GM12878 (cell line): ENCODE measurements at regions not wholly inside any gene's neighbourhood (a gene's known extent, or its start where the extent isn't known, plus 50 kb on each side); places are given as distances from the start of the nearest gene placed in this dataset.
"Not testable (repeated sequence)": the region's sequence is repeated elsewhere in the genome, so short reads cannot be mapped to it uniquely, and the experiment has no call there.

ENCODE experiments used
- CHD4 ChIP-seq: fragments of 200-600 bp; sonication (generic); IDR thresholded peaks from 2 replicates; pipeline ENCODE4 v1.6.1; 2016; ENCODE audit warnings: mild to moderate bottlenecking
- EP300 ChIP-seq, 2 experiments: fragments of 150-350 bp in 1 of 2; IDR thresholded peaks; 2 replicates each; pipeline ENCODE4 v1.6.1; 2011 to 2012; ENCODE audit warnings: low read depth in 2 of 2, low read length in 2 of 2, borderline replicate concordance in 1 of 2, improper control_type of control experiment in 1 of 2, inconsistent platforms in 1 of 2; ENCODE audit not compliant: control insufficient read depth in 1 of 2
- NFYB ChIP-seq: IDR thresholded peaks from 2 replicates; pipeline ENCODE4 v1.6.1; 2011; ENCODE audit warnings: low read depth, mild to moderate bottlenecking, low read length, improper control_type of control experiment, moderate library complexity; ENCODE audit not compliant: insufficient read depth
- RB1 ChIP-seq: fragments of 450-650 bp; formaldehyde crosslinking; IDR thresholded peaks from 2 replicates; pipeline ENCODE4 v1.6.1; 2017; ENCODE audit warnings: mild to moderate bottlenecking, borderline replicate concordance
- SIX5 ChIP-seq: IDR thresholded peaks from 2 replicates; pipeline ENCODE4 v1.6.1; 2011; ENCODE audit warnings: mild to moderate bottlenecking, low read depth, low read length, moderate library complexity; ENCODE audit not compliant: severe bottlenecking
- SMC3 ChIP-seq: IDR thresholded peaks from 2 replicates; pipeline ENCODE4 v1.6.1; 2011; ENCODE audit warnings: low read length, improper control_type of control experiment, borderline replicate concordance
- TF ChIP-seq, protein P1 (sequence below): IDR thresholded peaks from 2 replicates; pipeline ENCODE4 v1.6.1; 2012; ENCODE audit warnings: low read depth, low read length, improper control_type of control experiment
- TF ChIP-seq, protein P2 (sequence below), 3 experiments: IDR thresholded peaks in 2 of 3; conservative IDR thresholded peaks in 1 of 3; 2 replicates each; pipeline ENCODE4 v1.5.1; 2011; ENCODE audit warnings: low read depth in 3 of 3, low read length in 3 of 3, mild to moderate bottlenecking in 3 of 3, control low read depth in 2 of 3, moderate library complexity in 2 of 3, inconsistent platforms in 1 of 3, mixed read lengths in 1 of 3; ENCODE audit not compliant: control insufficient read depth in 2 of 3, insufficient read depth in 1 of 3; ENCODE audit errors: extremely low read depth in 1 of 3
- TF ChIP-seq, protein P3 (sequence below): IDR thresholded peaks from 2 replicates; pipeline ENCODE4 v1.6.1; 2012; ENCODE audit warnings: low read length, inconsistent platforms

DNA sequence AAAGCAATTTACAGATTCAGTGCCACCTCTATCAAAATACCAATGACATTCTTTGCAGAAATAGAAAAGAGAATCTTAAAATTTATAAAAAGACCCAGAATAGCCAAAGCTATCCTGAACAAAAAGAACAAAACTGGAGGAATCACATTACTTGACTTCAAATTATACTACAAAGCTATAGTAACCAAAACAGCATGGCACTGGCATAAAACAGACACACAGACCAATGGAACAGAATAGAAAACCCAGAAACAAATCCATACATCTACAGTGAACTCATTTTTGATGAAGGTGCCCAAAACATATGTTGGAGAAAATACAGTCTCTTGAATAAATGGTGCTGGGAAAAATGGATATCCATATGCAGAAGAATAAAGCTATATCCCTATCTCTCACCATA lies 578.9 kb upstream of the IL12A start:
- not testable (repeated sequence) for TF ChIP-seq RB1; EP300 (IDR thresholded peaks at IDR 0.05; ENCODE audit: borderline replicate concordance in 1 of 2, control insufficient read depth in 1 of 2, low read depth in 2 of 2, low read length in 2 of 2); NFYB; SMC3; CHD4; SIX5
- TF ChIP-seq, protein P1, sequence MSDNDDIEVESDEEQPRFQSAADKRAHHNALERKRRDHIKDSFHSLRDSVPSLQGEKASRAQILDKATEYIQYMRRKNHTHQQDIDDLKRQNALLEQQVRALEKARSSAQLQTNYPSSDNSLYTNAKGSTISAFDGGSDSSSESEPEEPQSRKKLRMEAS, result not testable (repeated sequence)
- TF ChIP-seq, protein P2, sequence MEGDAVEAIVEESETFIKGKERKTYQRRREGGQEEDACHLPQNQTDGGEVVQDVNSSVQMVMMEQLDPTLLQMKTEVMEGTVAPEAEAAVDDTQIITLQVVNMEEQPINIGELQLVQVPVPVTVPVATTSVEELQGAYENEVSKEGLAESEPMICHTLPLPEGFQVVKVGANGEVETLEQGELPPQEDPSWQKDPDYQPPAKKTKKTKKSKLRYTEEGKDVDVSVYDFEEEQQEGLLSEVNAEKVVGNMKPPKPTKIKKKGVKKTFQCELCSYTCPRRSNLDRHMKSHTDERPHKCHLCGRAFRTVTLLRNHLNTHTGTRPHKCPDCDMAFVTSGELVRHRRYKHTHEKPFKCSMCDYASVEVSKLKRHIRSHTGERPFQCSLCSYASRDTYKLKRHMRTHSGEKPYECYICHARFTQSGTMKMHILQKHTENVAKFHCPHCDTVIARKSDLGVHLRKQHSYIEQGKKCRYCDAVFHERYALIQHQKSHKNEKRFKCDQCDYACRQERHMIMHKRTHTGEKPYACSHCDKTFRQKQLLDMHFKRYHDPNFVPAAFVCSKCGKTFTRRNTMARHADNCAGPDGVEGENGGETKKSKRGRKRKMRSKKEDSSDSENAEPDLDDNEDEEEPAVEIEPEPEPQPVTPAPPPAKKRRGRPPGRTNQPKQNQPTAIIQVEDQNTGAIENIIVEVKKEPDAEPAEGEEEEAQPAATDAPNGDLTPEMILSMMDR (IDR thresholded peaks at IDR 0.05 in 2 of 3, conservative IDR thresholded peaks at IDR 0.05 in 1 of 3; ENCODE audit: control insufficient read depth in 2 of 3, extremely low read depth in 1 of 3, insufficient read depth in 1 of 3, low read depth in 3 of 3, low read length in 3 of 3), result not testable (repeated sequence)
- TF ChIP-seq, protein P3, sequence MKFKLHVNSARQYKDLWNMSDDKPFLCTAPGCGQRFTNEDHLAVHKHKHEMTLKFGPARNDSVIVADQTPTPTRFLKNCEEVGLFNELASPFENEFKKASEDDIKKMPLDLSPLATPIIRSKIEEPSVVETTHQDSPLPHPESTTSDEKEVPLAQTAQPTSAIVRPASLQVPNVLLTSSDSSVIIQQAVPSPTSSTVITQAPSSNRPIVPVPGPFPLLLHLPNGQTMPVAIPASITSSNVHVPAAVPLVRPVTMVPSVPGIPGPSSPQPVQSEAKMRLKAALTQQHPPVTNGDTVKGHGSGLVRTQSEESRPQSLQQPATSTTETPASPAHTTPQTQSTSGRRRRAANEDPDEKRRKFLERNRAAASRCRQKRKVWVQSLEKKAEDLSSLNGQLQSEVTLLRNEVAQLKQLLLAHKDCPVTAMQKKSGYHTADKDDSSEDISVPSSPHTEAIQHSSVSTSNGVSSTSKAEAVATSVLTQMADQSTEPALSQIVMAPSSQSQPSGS, result not testable (repeated sequence)
